HK-2 (cell line): ENCODE measurements at regions not wholly inside any gene's neighbourhood (a gene's known extent, or its start where the extent isn't known, plus 50 kb on each side); places are given as distances from the start of the nearest gene placed in this dataset.
A peak's percentile ranks its signal among the peaks of the same experiment; 100 is the strongest.
"Not testable (repeated sequence)": the region's sequence is repeated elsewhere in the genome, so short reads cannot be mapped to it uniquely, and the experiment has no call there.

Source experiments
- DNase-seq: peaks from one replicate; pipeline ENCODE4 v3.0.0-alpha.2; 2018; ENCODE audit not compliant: unreplicated experiment

DNA sequence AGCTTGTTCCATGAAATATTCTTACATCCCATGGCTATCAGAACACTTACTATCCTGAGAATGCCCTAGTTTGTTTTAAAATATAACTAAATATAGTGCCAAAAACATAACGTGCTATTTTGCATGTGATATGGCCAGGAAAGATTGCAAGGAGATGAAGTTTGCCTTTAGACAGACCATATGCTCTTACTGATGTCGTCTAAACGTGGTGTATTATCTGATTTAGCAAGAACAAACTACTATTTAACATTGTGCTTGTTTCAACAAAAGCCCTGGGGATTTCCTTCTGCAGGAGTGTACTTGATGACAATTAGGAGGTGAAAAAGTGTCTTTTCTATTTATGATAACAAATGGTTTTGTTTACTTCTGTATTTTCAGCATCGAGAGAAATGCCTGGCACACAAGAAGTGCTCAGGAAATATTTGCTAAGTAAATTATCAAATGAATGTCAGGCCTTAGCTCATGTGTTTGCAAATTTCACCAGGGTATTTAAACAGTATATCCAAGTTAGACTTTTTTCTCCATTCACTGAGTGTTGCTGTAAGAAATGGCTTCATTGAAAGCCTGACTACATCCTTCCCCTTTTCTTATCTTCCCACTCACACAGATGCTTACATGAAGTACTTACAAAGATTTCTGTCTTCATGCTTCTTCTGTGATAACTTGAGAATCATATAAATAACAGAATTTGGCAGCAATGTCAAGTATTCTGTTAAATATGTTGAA is 1033.6 kb downstream of the CDH8 start:
- no peak for DNase-seq

DNA sequence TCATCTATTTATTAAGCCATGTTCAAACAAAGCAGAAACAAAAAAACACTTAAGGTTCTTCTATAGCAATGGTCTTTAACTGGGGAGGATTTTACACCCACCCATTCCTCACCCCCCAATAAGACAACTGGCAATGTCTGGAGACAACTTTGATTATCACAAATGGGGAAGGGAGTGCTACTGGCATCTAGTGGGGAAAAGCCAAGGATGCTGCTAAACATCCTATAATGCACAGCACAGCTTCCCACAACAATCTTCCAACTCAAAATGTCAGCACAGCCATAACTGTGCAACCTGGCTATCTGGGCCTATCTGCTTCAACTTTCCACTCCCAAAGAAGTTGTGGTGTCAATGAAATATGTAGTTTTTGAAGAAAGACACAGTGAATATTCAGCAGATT is 1044.4 kb downstream of the CDH8 start:
- no peak for DNase-seq

DNA sequence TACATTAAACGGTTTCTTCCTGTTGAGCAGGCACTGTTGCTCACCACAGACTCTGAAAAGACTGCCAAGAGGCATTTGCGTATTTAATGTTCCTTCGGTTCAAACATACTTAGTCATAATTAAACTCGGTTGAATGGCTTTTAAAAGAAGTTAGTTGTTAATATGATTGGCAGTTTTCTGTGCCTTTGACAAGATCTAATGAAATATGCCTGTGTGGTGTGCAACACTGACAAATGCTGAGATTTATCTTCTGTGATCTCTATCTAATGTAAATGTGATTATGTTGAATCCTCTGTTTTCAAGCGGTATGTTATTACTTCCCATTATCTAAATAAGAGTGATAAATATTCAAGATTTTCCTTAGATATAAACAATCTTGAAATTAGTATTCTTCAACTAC is 1046.6 kb downstream of the CDH8 start:
- no peak for DNase-seq

DNA sequence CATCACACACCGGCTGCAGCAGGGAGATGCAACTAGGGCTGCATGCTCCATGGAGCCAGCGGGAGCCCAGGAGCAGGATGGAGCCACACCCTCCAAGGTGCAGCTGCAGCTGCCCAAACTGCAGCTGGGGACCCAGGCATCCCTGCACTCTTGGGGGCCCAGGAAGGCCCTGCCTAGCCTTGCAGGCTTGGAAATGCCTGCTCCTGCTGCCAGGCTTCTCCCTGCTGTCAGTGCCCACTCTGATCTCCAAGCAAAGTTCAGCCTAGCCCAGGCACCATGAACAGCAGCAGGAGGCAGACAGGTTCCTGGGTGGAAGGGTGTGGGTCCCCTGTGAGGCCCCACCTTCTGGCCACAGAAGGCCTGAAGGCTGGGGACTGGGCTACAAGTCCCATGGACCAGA is 1057.1 kb downstream of the CDH8 start:
- DNase-seq: no peak

DNA sequence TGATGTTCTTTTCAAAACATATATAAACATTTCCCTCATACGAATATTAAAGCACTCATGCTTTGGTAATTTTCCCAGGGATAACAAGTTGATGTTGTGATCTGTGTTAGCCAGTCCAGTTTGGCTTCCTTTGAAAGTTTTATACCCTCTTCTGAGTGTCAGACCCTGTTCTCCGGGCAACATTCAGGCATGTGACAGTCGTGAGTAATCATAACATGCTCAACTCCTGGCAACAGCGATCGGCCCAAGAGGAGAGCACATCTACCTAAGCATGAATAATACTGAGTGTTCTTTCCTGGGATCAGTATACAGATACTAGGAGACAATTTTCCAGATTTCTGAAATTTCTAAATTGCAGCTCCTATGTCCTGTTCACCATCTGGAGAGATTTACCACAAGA is 1086.4 kb downstream of the CDH8 start:
- no peak for DNase-seq

DNA sequence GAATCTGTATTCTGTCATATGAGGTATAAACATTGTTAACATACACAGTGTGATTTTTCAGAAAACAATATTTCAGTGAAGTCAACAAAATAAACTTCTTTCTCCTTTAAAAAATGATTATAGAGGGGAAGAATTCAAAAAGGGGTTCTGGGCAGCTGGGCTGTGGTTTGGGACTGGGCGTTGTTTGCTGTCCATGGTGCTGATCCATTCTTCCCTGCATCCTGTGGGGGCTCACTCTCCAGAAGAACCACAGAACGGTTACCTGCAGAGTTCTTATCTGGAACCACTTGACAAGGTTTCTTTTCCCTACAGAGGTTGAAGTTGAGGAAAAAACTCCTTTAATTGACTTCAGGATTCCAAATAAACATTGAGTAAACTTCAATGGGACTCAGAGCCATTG is 1091.0 kb downstream of the CDH8 start:
- DNase-seq: peak; percentile 7

DNA sequence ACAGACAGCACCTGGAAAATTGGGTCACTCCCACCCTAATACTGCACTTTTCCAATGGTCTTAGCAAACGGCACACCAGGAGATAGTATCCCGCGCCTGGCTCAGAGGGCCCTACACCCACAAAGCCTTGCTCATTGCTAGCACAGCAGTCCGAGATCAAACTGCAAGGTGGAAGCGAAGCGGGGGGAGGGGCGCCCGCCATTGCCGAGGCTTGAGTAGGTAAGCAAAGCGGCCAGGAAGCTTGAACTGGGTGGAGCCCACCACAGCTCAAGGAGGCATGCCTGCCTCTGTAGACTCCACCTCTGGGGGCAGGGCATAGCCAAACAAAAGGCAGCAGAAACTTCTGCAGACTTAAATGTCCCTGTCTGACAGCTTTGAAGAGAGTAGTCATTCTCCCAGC is 1100.0 kb downstream of the CDH8 start:
- DNase-seq: not testable (repeated sequence)

DNA sequence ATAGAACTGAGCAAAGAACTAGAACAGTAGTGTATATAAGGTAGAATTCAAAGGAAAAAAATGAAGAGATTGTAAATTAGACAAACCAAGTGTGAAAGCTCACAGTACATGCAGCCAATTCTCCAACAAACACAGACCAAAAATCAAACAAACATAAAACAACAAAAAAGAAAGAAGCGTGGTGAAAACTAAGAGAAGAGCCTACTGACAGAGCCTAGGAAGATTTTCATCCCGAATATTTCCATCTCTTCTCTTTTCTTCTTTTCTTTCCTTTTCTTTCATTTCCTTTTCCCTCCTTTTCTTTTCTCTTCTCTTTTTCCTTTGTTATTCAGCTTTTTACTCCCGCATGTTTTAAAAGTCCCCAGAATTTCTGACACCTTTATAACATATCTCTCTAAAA is 1103.6 kb downstream of the CDH8 start:
- DNase-seq: no peak

DNA sequence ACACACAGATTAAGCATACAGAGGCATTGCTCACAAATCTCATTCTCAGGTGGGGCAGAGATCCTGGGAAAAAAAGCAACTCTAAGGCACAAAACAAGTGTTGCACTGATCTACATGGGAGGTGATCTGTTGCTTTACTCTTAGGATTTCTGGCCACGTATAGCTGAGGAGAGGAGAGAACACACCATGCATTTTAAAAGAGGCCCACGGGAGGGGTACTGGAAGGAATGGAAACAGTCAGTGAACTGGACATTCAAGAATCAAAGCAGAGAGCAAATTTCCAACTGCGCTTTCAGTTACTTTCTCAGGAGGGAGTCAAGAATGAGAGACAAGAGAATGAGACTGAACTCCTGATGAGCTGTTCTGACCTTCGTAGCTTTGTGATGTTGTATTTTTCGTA is 1105.9 kb downstream of the CDH8 start:
- no peak for DNase-seq

DNA sequence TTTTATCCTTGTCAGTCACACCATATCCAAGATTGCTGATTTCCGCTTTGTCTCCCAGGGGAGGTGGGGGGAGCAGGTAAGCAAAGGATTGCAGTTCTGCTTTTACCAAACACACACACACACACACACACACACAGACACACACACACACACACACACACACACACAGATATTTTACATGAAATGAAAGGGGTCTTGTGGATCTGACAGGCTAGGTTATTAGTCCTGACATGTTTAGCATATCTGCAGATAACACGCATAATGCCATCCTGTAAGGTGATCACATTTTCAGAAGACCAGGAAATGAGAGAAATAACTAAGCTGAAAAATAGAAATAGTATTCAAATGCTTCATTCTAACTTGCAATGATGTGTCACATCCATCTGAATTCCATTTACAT is 1113.3 kb downstream of the CDH8 start:
- DNase-seq: no peak

DNA sequence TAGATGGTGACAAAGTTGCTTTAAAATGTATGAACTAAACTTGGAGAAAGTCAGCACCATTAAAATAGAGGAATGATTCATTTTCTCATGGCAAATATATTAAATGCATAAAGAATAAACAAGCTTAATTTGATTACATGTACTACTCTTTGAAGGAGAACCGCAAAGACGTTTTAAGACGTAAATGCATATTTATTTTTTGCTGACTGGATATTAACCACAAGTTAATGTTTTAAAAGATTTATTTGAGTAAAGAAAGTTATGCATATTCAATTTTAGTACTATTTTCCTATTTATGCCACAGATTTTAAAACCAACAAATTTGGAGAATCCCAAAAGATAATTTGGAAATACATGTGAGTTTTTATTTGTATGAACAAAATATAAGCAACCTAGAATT is 1121.9 kb downstream of the CDH8 start:
- DNase-seq: no peak

DNA sequence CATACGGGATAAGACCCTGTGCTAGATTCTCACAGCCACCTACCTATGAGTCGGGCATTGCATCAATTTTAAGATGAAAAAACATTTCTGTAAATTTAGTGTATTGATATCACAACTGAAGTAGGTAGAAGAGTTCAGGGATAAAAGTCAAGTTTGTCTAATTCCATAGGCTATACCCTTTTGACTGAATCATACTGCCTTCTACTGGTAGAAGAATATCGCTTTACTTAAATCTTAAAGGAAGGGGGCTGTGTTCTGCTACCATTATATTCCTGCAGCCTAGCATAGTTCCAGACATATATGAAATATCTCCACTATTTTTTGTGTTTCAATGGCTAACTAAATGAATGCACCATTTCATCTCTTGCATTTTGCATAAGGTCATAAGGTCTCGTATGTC is 1128.6 kb downstream of the CDH8 start:
- no peak for DNase-seq

DNA sequence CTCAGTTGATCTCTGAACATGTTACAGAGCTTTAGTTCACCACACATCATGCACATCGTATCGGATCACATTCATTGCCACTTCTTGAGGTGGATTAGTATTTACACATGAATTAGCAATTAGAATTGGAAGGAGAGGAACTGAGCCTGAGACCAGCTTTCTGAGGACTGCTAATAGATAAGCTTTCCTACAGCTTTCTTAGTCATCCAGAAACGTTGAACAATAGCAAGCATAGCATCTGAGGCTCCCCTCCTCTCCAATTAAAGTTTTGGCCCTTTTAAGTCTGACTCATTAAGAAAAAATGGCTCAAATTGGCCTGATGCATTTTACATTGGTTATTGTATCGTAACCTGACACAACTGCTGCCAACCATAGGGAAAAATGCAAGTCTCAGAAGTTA is 1130.4 kb downstream of the CDH8 start:
- no peak for DNase-seq

DNA sequence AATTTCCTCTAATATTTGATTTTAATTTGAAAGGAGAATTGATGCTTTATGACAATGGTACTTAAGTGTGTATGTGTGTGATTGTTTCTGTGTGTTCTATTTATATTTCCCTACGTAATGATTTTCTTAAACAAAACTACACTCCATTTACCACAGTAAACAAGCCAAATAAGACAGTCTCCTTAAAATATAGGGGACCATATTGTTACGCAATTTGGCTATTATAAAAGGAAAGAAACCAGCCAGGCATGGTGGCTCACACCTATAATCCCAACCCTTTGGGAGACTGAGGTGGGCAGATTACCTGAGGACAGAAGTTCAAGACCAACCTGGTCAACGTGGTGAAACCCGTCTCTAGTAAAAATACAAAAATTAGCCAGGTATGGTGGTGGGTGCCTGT is 1134.1 kb downstream of the CDH8 start:
- no peak for DNase-seq

DNA sequence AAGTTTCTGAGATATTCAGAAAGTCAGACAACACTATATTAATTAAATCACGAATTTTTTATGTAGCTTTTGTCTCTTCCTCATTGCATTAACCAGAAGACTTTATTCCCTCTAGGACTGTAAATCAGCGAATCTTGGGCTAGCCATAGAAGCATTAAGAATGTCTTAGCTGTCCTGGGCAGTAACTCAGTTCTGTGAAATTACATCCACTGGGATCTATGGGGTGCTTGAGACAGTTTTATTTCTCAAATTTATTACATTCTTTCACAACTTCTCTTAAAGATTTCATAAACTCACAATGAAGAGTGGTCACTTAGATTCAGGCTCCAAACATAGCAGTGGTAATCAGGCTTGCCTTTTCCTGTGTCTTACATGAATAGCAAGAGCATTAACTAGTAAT is 1153.4 kb downstream of the CDH8 start:
- DNase-seq: no peak

DNA sequence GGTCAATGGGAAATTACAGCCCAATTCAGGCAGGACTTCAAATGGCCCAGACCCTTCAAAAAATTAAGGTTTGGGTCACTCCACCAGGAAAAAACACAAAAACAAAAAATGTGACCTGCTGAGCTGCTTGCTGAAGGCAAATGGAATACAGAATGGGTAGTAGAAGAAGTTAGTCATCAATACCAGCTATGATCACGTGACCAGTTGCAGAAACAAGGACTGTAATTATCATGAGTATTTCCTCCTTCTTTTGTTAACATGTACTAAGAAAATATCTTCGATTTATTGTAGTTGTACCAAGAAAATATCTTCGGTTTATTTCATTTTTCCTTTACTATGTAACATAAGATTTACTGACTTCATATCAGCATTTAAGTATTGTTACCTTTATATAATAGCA is 1183.6 kb downstream of the CDH8 start:
- no peak for DNase-seq

DNA sequence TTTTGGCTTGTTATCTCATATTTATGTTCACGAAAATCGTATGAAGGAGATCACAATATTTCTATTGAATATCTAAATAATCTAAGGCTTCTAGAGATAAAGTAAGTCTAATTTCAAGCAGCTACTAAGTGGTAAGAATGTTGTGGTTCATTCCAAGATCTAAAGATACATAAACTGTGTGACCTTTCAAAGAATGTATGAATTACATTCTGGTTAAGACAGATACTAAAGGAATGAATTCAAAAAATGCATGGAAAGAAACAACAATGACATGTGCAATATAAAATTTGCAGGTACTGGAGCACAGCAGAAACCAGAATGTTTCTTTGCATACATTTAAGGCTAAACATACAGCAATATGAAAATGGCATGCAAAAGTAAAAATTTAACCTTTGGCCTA is 1214.6 kb downstream of the CDH8 start:
- no peak for DNase-seq

DNA sequence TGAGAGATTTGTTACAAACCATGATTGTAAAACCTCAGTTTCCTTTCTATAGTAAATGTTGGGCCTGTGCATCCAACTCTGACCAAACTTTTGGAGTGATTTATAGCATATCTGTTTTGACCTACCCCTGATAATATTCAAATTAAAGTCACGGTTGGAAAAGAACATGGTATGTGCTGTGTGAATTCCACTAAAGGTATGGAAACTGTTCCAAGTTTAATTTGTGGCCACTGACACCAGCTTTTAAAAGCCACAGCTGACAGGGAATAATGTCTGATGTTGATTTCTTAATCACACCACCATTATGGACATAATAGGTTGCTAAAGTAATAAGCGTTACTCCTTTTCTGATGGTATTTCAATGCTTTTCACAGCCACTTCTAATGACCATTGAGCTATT is 1215.9 kb downstream of the CDH8 start:
- DNase-seq: no peak

DNA sequence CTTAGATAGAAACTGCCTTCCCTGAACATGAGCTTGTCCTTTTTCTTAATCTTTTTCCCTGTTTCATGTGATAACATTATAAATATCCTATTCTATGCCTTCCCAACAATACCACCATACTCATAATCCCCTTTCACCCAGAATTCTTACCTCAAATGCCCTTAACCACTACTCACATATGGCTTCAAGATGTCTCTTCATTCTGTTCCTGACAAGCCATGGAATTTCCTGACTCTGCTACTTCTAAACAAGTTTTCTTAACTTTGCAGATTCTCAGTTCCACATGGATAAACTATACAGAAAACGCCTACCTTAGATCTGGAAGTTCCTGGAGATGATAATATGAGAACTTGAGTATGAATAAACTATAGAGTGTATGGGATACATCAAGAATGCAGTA is 1217.8 kb downstream of the CDH8 start:
- DNase-seq: no peak

DNA sequence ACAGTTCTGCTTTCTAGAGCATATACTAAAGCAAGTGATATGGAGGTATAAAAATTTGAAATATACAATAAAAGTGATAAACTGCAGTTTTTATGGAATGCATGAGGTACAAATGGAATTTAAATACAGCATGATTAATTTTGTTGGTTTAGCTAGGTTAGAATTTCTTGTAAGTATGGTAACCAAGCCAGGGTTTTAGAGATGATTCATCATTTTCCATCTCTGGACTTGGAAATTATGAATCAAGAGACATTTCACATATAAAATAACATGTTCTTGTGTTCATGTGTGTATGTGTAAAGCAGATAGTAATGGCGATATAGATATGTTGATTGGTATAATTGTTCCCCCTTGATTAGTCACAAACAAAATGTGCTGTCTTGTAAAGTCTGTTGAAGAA is 1219.8 kb downstream of the CDH8 start:
- DNase-seq: no peak

DNA sequence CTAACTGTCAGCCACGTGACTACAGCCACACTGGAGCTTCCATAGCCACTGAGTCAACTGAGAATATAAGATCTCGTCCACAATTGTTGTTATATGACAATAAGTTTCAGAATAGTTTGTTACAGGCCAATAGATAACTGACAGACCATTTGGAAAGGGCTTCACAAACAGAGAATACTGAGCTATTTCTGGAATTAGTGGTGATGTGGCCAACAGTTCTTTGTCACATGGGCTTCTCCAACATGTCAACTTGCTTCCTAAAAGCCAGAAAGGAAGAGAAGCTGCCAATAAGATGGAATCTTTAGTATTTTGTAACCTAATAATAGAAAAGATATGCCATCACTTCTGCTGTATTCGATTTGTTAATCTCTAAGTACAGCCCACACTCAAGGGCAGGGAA is 1220.4 kb downstream of the CDH8 start:
- DNase-seq: no peak

DNA sequence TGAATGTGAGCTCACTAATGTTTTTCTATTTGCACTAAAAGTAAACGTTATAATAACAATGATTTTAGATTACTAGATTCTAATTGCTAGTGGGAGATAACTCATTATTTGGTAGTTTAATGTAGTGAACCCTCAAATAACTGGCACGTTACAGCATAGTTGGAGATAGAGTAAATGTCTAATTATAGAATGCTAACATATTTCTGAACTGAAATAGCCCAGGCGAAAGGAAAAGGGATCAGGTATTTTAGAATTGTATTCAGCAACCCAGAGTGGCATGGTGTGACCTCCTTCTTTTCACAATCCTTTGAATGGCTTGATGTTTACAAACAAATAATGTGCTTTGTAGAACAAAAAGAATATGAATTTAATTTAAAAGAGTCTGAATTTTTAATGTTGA is 1221.2 kb downstream of the CDH8 start:
- no peak for DNase-seq

DNA sequence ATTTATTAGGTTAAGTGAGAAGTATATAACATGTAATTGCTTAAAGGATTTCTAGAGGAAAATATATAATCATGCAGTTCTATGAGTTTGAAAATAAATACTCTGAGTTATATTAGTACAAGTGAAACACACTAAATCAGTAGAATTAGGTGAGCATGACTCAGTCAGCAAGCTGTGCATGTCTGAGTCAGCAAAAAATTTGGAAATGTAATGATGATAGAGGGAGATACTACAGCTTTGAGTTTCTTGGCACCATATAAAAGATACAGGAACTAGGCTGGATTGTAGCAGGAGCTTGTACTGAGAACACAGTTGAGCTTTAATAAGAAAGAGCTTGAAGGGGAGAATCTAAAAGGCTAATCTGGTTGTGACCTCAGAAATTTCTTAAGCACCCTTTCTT is 1224.6 kb downstream of the CDH8 start:
- DNase-seq: no peak

DNA sequence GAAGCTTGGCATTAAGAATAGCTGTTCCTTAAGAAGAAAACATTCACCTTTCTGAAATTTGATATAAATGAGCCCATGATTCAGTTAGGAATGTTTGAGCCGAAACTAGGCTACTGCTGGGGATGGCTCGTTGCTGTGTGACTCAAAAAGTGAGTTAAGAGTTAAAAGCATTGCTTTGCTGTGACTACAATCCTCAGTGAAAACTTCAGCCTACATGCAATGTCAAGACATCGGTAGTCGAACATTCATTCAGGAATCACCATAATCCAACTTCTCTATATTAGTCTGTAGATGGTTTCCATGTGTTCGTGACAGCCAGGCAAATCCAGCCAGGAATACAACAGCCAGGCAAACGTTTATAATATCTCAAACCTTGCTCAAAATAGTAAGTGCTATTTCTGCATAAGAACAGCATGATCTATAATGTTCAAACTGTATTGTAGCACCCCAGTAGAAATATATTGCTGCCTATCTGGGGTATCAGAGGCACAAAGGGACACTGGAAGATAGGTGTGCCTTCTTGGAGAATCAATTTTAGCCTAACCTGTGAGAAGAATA is 1225.1 kb downstream of the CDH8 start:
- no peak for DNase-seq
